ENCODE measurements at regions not wholly inside any gene's neighbourhood (a gene's known extent, or its start where the extent isn't known, plus 50 kb on each side); places are given as distances from the start of the nearest gene placed in this dataset.

DNA sequence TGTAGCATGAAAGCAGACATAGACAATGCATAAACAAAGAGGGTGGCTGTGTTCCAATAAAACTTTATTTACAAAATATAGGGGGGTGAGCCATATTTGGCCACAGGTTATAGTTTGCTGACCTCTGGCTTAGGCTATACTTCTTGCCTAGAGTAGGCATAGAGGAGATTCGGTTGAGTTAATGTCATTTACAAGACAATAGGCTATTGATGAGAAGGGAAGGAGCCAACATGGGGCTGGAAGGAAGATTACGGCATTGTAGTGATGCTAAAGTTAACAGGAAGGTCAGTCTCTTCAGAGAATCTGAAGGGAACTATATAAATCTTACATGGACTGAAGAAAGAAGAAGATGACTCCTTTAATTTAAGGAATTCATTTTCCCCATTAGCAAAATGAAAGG, 463.5 kb downstream of the HTR7 start:
- H3K27me3 ChIP-seq: no peaks in the 10 kb centered on the region
- intact Hi-C loops (cut with DNase I): no loop called here
- H3K9me3 ChIP-seq: no peaks in the 10 kb centered on the region
- 63 to 66% methylated on average over 2 of the region's 2 CpGs for WGBS, 2 donors
- no peak overlapping the region for H3K27ac ChIP-seq
- H3K36me3 ChIP-seq: no peaks in the 10 kb centered on the region
- DNase-seq: no peak
- H3K4me3 ChIP-seq: no peak overlapping the region
- TF ChIP-seq, protein P1, sequence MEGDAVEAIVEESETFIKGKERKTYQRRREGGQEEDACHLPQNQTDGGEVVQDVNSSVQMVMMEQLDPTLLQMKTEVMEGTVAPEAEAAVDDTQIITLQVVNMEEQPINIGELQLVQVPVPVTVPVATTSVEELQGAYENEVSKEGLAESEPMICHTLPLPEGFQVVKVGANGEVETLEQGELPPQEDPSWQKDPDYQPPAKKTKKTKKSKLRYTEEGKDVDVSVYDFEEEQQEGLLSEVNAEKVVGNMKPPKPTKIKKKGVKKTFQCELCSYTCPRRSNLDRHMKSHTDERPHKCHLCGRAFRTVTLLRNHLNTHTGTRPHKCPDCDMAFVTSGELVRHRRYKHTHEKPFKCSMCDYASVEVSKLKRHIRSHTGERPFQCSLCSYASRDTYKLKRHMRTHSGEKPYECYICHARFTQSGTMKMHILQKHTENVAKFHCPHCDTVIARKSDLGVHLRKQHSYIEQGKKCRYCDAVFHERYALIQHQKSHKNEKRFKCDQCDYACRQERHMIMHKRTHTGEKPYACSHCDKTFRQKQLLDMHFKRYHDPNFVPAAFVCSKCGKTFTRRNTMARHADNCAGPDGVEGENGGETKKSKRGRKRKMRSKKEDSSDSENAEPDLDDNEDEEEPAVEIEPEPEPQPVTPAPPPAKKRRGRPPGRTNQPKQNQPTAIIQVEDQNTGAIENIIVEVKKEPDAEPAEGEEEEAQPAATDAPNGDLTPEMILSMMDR (IDR thresholded peaks at IDR 0.05): no peak
- no peak for TF ChIP-seq POLR2A (IDR thresholded peaks at IDR 0.05)
- no peaks in the 10 kb centered on the region for H3K4me1 ChIP-seq

DNA sequence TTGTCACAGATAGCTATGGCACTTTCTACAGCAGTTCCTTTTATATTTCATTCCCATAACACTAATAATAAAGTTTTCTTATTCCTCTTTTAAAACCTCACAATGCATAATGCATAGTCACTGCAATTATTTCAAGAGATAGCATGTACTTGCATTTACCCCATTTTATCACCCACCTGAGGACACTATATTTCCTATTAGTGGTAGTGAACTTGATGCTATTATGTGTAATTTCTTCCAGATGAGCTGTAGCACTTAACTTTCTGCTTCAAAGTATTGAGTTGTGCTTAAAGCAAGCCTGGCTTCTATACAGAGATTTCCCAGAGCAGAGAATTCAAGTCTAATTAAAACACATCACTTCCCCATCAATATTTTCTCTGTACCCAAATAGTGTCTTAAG, 461.1 kb downstream of the HTR7 start:
- no peak for TF ChIP-seq POLR2A (IDR thresholded peaks at IDR 0.05)
- TF ChIP-seq, protein P1 (IDR thresholded peaks at IDR 0.05): no peak
- Histone ChIP-seq H3K27me3 (no peaks in the 10 kb centered on the region), H3K9me3 (no peaks in the 10 kb centered on the region), H3K4me1 (no peaks in the 10 kb centered on the region), H3K36me3 (no peaks in the 10 kb centered on the region), H3K4me3 (no peak overlapping the region), H3K27ac (no peak overlapping the region)
- intact Hi-C loops (cut with DNase I): no loop called here
- DNase-seq: no peak

DNA sequence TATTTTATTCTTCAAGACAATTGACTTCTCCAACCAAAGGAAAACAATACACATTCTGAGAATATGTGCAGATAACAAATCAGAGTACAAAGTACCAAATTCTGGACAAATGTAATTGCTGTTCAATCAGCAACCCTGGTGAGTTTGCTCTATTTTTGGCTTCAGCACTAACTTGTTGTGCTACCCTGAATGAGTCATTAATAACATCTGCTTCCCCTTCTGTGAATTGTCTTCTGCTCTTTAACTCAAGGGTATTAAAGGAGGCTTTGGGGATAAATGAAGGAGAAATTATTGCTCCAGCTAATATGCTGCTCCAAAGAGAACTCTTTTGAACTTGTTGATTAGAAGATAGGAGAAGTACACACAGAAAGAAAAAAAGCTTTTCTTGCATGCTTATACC, 459.3 kb downstream of the HTR7 start:
- no peak for TF ChIP-seq POLR2A (IDR thresholded peaks at IDR 0.05)
- H3K9me3 ChIP-seq: no peaks in the 10 kb centered on the region
- H3K36me3 ChIP-seq: no peaks in the 10 kb centered on the region
- DNase-seq: no peak
- H3K27ac ChIP-seq: no peak overlapping the region
- H3K27me3 ChIP-seq: no peaks in the 10 kb centered on the region
- no peaks in the 10 kb centered on the region for H3K4me1 ChIP-seq
- intact Hi-C loops (cut with DNase I): no loop called here
- no peak overlapping the region for H3K4me3 ChIP-seq

DNA sequence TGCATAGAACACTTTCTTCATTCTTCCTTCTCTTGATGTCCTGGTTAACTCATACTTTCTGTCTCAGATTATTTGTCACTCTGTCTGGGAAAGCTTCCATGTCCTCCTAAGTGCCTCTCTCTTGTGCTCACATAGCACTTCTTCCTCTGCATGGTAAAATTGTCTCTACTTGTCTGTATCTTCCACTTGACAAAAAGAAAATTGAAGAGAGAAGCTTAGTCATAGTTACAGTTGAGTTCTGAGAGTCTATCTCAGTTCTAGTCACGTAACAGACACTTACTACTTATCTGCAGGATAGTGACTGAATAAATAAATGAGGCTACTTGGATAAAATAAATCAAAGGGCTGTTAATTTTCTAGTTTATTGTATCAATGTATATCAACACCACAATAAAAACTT, 458.1 kb downstream of the HTR7 start:
- no peaks in the 10 kb centered on the region for H3K9me3 ChIP-seq
- H3K36me3 ChIP-seq: no peaks in the 10 kb centered on the region
- 40 to 64% methylated on average over 1 of the region's 1 CpG for WGBS, 2 donors
- no peak for TF ChIP-seq POLR2A (IDR thresholded peaks at IDR 0.05)
- TF ChIP-seq, protein P1 (IDR thresholded peaks at IDR 0.05): no peak
- H3K27ac ChIP-seq: no peak overlapping the region
- H3K27me3 ChIP-seq: no peaks in the 10 kb centered on the region
- no peaks in the 10 kb centered on the region for H3K4me1 ChIP-seq
- no peak for DNase-seq
- intact Hi-C loops (cut with DNase I): no loop called here
- H3K4me3 ChIP-seq: no peak overlapping the region

DNA sequence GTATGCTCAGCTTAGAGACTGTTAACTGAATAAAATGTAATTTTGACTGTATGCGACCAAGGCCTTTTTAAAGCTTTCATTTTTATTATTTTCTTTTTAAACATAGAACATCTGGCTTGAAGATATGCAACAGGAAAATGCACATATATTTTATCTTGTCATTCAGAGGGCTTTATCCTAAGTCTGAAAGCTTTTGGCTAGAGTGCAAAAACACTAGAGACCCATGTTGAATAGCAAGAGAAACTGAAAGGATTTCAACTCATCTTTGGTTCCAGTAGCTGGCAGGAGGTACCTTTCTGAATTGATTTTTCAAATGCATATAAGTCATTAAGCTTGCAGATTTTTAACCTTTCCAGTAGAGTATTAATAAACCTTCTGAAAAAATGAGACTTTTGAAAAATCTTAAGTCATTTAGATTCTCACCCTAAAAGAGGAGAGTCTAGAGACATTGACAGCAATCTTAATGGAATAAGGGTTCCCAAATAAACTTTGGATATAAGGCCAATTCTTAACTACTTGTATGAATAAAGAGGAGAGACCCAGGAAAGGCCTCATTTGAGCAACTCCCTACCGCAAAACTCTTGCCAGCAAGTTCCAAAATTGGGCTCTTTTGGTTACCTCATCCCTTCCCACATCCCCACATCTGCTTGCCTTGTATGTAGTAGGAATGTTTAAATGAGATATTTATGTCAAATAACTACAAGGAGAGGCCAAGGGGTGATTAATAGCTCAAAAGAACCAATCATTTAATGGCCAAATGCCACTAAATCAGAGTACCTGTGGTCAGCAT, 454.4 kb downstream of the HTR7 start:
- no peaks in the 10 kb centered on the region for H3K4me1 ChIP-seq
- no peak for DNase-seq
- no peak overlapping the region for H3K4me3 ChIP-seq
- H3K27me3 ChIP-seq: no peaks in the 10 kb centered on the region
- 81 to 83% methylated on average over 2 of the region's 2 CpGs for WGBS, 2 donors
- intact Hi-C loops (cut with DNase I): no loop called here
- no peak overlapping the region for H3K27ac ChIP-seq
- H3K9me3 ChIP-seq: no peaks in the 10 kb centered on the region
- no peaks in the 10 kb centered on the region for H3K36me3 ChIP-seq
- TF ChIP-seq POLR2A (IDR thresholded peaks at IDR 0.05): no peak
- TF ChIP-seq, protein P1 (IDR thresholded peaks at IDR 0.05): no peak

DNA sequence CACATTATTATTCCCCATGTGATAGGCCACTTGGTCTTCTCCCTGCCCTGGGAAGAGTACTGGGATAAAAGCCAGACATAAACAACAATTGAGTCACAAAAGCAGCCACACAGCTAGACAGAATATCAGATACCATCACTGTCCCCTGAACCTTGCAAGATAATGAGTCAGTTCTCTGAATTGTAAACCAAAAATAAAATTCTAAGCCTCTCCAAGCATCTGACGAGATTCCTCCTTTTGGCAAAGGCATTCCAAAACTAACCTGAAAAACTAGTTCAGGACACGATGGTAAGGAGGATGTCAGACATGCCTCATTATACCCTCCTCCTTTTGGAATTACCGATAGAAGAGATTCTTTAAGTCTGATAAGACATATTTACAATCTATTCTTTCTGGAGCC, 450.7 kb downstream of the HTR7 start:
- no peaks in the 10 kb centered on the region for H3K27me3 ChIP-seq
- 38 to 41% methylated on average over 3 of the region's 3 CpGs for WGBS, 2 donors
- intact Hi-C loops (cut with DNase I): no loop called here
- no peaks in the 10 kb centered on the region for H3K36me3 ChIP-seq
- H3K9me3 ChIP-seq: peaks cover 0 to 8% (median 0%) of the 10 kb centered on the region in 3 donors
- no peaks in the 10 kb centered on the region for H3K4me1 ChIP-seq
- no peak for DNase-seq
- no peak overlapping the region for H3K27ac ChIP-seq
- no peak overlapping the region for H3K4me3 ChIP-seq
- TF ChIP-seq, protein P1 (IDR thresholded peaks at IDR 0.05): no peak
- TF ChIP-seq POLR2A (IDR thresholded peaks at IDR 0.05): no peak
